Activated CD4-positive, alpha-beta T cell treated with anti-CD3 and anti-CD28 coated beads, Interleukin-2, Interleukin-6, amounts not matched to agents 100 ng/mL and 50 ng/mL, durations not matched to agents 16 hours and 8 hours (primary cell): ENCODE measurements at regions not wholly inside any gene's neighbourhood (a gene's known extent, or its start where the extent isn't known, plus 50 kb on each side); places are given as distances from the start of the nearest gene placed in this dataset.
"Not testable (repeated sequence)": the region's sequence is repeated elsewhere in the genome, so short reads cannot be mapped to it uniquely, and the experiment has no call there.

Source experiments
- DNase-seq: peaks from one replicate; pipeline ENCODE4 v3.0.0-alpha.2; 2020

- no peak for DNase-seq
These were observed 228.8 kb downstream of the SMARCA2 start for GRCh38 chr9:2243666-2244555.

- DNase-seq = no peak
These were observed 232.2 kb downstream of the SMARCA2 start for GRCh38 chr9:2247340-2247739.

GRCh38 chr9:2248768-2249265 is 233.7 kb downstream of the SMARCA2 start:
- no peak for DNase-seq

DNA sequence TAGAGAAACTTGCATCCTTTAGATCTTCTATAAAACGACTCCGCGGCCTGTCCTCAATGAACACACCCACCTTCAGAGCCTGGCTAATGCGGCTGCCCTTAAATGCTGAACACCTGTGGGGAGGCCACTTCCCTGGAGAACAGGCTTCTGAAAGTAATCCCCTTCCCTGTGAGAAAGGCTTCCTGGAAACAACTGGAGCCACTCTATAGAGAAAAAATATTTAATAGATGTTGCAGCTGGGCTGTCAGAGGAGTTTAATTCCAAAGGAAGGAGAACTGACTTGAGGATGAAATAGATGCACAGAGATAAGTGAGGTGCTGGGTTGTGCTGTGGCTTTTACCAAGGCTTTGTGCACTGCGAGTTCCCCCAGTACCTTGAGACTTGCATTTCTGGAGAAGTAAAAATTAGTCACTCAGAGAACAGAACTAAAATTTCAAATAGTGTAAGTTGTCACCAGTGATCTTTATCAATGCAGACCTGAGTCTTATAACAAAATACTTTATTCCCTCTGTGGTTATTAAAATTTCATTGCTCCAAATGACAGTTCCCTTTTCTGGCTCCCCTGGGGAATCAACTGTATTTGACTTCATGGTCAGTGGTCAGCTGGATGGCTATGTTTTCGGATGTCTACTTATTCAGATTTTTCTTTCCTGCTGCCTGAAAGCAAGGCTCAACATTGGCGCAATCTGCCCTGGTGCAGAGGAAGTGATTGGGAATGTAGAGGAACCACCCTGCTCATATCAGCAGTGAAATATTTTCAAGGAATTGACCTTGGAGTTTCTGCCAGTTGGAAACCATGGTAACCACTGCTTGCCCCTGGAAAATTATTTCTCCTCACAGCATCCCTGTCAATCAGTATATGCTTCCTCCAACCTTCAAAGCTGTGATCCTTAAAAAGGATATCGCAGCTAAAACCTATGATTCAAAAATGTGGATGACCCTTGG is 238.8 kb downstream of the SMARCA2 start:
- no peak for DNase-seq

DNA sequence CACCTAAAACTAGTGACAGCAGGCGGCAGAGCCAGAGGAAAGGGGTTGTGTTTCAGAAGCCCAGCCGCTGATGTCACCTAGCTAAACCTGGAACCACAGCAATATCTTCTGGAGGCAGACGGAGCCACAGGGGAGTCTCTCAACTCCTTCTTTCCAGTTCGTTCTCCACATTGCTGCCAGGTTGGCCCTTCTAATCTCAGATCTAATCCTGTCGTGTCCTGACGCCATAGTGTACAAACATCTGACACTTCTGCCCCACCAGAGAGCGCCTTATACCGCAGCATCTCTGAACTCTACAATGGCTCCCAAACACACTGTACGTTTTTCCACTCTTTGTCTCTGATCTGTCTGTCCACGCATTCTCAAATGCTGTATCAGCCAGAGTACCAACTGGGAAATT is 240.0 kb downstream of the SMARCA2 start:
- no peak for DNase-seq

GRCh38 chr9:2257248-2257929 is 242.2 kb downstream of the SMARCA2 start:
- no peak for DNase-seq

DNA sequence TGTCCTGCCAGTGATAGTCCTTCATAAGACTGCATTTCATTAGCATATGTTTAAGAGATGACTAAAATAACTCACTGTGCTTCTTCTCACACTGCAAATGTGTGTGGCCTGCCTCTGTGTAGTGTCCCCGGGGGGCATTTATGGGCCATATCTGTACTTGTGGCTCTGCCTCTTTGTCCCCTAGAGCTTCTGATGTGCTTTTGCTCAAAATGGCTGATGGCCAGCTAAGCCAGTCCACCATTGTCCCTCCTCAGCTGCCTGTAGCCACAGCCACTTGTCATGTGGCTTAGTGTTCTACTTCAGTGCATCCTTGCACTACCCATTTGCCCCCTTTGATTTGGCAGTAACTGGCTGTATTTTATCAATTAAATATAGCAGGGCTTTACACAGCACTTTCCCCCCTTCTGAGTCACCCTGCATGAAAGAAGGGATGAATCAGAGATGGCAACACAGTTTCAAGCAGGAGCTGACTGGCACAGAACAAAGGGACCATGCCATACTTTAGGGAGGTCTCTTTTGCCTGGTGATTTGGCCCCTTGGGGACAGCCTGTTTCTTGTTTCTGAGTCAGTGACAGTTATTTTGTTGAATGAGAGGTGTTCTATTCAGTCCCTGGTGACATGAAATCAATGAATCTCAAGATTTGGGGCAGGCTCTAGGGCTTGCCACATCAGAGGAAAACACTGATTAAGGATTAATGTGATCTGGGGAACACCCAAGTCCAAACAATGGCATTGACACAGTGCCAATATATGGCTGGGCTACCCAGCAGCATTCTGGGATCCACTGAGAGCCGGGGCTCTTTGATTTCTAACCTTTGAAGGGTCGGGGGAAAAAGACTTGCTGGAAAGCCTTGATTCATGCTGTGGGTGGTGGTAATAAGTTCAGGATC is 245.5 kb downstream of the SMARCA2 start:
- DNase-seq = no peak

DNA sequence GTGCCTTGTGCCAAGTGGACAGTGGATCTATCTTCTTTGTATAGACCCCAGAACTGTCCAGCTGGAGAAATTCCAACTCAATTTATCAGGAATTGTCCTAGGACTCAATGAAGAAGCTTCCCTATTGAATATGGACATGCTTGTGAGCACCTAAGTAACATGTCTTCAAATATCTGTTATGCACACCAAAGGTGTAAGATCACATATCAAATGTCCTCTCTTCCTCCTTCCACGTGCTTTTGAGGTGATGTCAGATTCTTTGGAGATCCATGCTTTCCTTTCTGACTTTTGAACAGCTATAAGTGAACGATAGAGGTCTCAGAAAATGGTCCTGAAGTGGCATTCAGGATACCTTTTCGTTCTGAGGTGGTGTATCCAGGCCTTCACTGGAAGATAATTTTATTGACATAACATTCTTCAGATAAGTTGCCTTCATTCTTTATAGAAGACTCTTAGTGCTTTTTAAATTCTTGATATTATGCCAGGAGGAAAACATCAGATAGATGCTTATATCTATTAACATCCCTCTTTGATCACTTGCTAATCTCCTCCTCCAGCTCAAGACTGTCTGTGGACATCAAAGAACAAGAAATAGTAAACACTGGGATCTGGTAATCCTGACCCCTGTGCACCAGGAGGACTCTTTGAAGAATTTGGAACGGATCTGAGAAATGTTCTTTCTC is 246.4 kb downstream of the SMARCA2 start:
- DNase-seq = no peak

DNA sequence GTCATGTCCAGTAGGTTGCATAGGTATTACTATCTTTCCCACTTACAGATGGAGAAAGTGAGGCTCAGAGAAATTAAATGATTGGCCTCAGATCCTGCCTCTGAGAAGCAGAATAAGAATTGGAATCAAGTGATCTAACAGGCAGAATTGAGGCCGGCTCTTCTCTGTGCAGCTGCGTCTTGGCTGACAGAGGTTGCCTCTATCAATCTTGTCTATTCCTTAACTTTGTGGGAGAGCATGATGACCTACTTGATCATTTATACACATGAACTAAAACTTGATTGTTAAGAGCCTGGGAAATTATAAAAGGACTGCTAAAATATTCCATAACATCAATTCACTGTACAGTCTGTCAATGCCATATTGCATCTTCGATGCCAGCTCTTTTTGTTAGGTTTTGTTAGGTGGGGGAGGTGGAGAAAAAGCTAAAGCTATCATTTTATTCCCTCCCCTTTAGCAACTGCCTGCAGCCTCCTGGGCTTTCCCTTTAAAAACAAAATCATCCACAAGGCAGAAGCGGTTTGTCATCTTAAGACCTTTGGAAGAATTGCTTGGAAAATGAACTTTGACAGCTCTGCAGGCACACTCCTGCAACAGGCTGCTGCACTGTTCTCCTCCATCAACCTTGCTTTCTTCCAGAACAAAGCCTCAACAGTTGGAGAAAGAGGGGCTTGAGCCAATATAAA is 247.4 kb downstream of the SMARCA2 start:
- no peak for DNase-seq

DNA sequence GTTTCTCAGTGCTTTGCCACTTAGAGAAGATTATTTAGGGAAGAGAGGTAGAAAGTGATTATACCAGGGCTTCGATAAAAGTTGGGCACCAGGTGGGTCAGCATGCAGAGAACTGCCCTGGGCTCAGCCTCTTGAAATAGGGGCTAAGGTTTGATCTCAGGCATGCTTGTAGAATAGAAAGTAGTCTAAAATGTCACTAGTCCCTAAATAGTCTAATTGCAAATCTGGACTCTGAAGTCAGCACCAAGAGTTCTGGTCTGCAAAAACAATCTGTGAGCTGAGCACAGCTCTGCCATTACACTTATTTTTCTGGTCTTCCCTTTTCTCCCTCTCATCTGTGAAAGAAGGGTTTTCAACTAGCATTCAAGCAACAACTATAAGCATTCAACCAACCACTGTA is 248.0 kb downstream of the SMARCA2 start:
- DNase-seq = no peak

- no peak for DNase-seq
These were observed 248.5 kb downstream of the SMARCA2 start for GRCh38 chr9:2263665-2264064.

GRCh38 chr9:2264081-2264480 is 248.9 kb downstream of the SMARCA2 start:
- no peak for DNase-seq

GRCh38 chr9:2267181-2267745 is 252.1 kb downstream of the SMARCA2 start:
- DNase-seq = no peak

DNA sequence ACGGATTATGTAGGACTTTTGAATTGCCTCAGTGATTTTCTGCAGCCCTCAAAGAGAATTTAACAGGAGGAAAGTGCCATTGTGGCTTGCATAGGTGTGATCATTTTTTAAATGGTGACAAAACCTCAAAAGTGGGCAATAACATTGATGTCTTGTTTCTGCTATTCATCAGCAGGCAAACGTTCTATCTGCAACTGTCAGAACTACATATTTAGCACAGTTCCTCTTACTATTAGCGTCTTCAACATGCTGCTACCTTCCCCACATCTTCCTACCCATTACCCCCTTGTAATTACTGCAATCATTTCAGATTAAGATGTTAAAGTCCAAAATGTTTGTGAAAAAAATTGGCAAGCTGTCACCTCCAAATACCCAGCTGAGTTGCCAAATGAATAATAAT is 254.6 kb downstream of the SMARCA2 start:
- no peak for DNase-seq

- no peak for DNase-seq
These were observed 255.4 kb downstream of the SMARCA2 start for GRCh38 chr9:2270565-2270964.

DNA sequence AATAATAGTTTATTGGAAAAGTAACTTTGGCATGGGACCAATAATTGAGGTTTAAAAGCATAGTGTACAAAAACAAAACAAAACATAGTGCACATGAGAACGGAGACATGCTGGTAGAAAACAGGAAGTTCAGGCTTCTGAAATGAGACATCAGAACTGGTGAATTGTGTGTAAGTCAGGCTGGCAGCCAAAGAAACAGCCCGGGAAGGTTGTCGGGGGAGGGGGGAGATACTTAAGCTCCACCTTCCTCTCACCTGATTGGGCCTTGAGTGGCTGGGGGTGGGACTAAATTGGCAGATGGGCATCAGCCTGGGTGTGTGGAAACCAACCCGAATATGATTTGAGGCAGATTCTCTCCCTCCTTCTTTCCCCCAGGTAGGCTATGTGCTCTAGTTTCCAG is 256.3 kb downstream of the SMARCA2 start:
- DNase-seq = peak; percentile 58

GRCh38 chr9:2274762-2275161 is 259.6 kb downstream of the SMARCA2 start:
- DNase-seq = no peak

DNA sequence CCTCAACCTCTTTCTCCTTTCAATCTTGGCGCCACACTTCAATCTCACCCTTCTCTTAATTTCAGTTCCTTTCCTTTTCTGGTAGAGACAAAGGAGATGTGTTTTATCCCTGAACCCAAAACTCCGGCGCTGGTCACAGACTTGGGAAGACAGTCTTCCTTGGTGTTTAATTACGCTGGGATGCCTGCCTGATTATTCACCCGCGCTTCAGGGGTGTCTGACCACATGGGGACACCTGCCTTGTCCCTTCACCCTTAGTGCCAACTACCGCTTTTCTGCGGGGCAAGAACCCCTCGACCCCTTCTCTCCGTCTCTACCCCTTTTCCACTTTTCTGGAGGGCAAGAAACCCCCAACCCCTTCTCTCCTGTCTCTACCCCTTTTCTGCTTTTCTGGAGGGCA is 261.1 kb downstream of the SMARCA2 start:
- DNase-seq = no peak

DNA sequence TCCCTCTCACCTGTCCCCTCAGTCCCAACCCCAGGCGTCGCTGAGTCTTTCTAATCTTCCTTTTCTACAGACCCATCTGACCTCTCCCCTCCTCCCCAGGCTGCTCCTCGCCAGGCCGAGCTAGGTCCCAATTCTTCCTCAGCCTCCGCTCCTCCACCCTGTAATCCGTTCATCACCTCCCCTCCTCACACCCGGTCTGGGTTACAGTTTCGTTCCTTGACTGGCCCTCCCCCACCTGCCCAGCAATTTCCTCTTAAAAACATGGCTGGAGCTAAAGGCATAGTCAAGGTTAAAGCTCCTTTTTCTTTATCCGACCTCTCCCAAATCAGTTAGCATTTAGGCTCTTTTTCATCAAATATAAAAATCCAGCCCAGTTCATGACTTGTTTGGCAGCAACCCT is 262.0 kb downstream of the SMARCA2 start:
- DNase-seq = not testable (repeated sequence)

GRCh38 chr9:2277644-2278043 is 262.5 kb downstream of the SMARCA2 start:
- not testable (repeated sequence) for DNase-seq
